ENCODE measurements at regions not wholly inside any gene's neighbourhood (a gene's known extent, or its start where the extent isn't known, plus 50 kb on each side); places are given as distances from the start of the nearest gene placed in this dataset.

DNA sequence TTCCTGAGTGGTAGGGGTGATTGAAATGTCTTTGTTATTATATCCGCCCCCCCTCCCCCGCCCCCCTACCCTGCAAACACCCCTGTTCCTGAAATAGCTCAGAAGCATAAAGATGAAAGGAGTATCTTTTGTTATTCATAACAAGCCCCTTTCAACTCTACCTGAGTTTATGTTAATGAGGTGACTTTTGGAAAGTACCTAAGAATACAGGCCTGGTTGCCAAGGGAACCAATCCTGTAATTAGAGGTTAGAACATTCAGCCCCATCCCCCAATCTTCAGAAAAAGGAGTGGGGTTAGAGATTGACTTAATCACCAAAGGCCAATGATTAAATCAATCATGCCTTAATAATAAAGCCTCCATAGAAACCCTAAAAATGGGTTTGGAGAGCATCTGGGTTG is 979.2 kb upstream of the GJE1 start:
- TF ChIP-seq CTCF (IDR thresholded peaks at IDR 0.05; ENCODE audit: insufficient read depth, low read length, poor library complexity, severe bottlenecking) = no peak
- TF ChIP-seq EZH2phosphoT487 (conservative IDR thresholded peaks at IDR 0.05; ENCODE audit: low read length) = no peak
- H4K20me1 ChIP-seq (ENCODE audit: low read depth, low read length) = no peaks in the 10 kb centered on the region
- H3K9me2 ChIP-seq (replicated peaks; ENCODE audit: insufficient read depth, low read length) = no peaks in the 10 kb centered on the region
- H3K27ac ChIP-seq (ENCODE audit: low read depth, low read length) = no peak overlapping the region
- no peak overlapping the region for H3K9ac ChIP-seq (ENCODE audit: low read length)
- no peak overlapping the region for H3K4me3 ChIP-seq (ENCODE audit: insufficient read depth, low read length, poor library complexity, severe bottlenecking)
- H3K79me2 ChIP-seq (ENCODE audit: insufficient read depth, low read length) = no peaks in the 10 kb centered on the region
- no peak overlapping the region for H2AFZ ChIP-seq (ENCODE audit: low read depth, low read length, severe bottlenecking)
- no peaks in the 10 kb centered on the region for H3K36me3 ChIP-seq (ENCODE audit: low read length)
- no peak overlapping the region for H3K4me2 ChIP-seq (ENCODE audit: low read depth, low read length, poor library complexity, severe bottlenecking)
- H3K9me3 ChIP-seq (ENCODE audit: insufficient read depth, low read length) = no peaks in the 10 kb centered on the region
- no peaks in the 10 kb centered on the region for H3K27me3 ChIP-seq (ENCODE audit: low read length)
- no peaks in the 10 kb centered on the region for H3F3A ChIP-seq (ENCODE audit: insufficient read depth)

GRCh38 chr6:141152951-141153350 is 979.8 kb upstream of the GJE1 start:
- no peak overlapping the region for H3K4me3 ChIP-seq (ENCODE audit: insufficient read depth, low read length, poor library complexity, severe bottlenecking)
- H3K79me2 ChIP-seq (ENCODE audit: insufficient read depth, low read length) = no peaks in the 10 kb centered on the region
- no peak overlapping the region for H3K27ac ChIP-seq (ENCODE audit: low read depth, low read length)
- H3F3A ChIP-seq (ENCODE audit: insufficient read depth) = no peaks in the 10 kb centered on the region
- H3K9me2 ChIP-seq (replicated peaks; ENCODE audit: insufficient read depth, low read length) = no peaks in the 10 kb centered on the region
- H3K27me3 ChIP-seq (ENCODE audit: low read length) = no peaks in the 10 kb centered on the region
- no peaks in the 10 kb centered on the region for H3K36me3 ChIP-seq (ENCODE audit: low read length)
- H2AFZ ChIP-seq (ENCODE audit: low read depth, low read length, severe bottlenecking) = no peak overlapping the region
- no peak overlapping the region for H3K9ac ChIP-seq (ENCODE audit: low read length)
- TF ChIP-seq CTCF (IDR thresholded peaks at IDR 0.05; ENCODE audit: insufficient read depth, low read length, poor library complexity, severe bottlenecking) (no peak), EZH2phosphoT487 (conservative IDR thresholded peaks at IDR 0.05; ENCODE audit: low read length) (no peak)
- no peaks in the 10 kb centered on the region for H4K20me1 ChIP-seq (ENCODE audit: low read depth, low read length)
- H3K4me2 ChIP-seq (ENCODE audit: low read depth, low read length, poor library complexity, severe bottlenecking) = no peak overlapping the region
- no peaks in the 10 kb centered on the region for H3K9me3 ChIP-seq (ENCODE audit: insufficient read depth, low read length)

GRCh38 chr6:141151710-141152417 is 980.9 kb upstream of the GJE1 start:
- Histone ChIP-seq H3F3A (ENCODE audit: insufficient read depth) (no peaks in the 10 kb centered on the region), H3K36me3 (ENCODE audit: low read length) (no peaks in the 10 kb centered on the region), H3K9ac (ENCODE audit: low read length) (no peak overlapping the region), H3K9me2 (replicated peaks; ENCODE audit: insufficient read depth, low read length) (no peaks in the 10 kb centered on the region), H4K20me1 (ENCODE audit: low read depth, low read length) (no peaks in the 10 kb centered on the region), H2AFZ (ENCODE audit: low read depth, low read length, severe bottlenecking) (no peak overlapping the region), H3K4me3 (ENCODE audit: insufficient read depth, low read length, poor library complexity, severe bottlenecking) (no peak overlapping the region), H3K27ac (ENCODE audit: low read depth, low read length) (no peak overlapping the region), H3K79me2 (ENCODE audit: insufficient read depth, low read length) (no peaks in the 10 kb centered on the region), H3K27me3 (ENCODE audit: low read length) (no peaks in the 10 kb centered on the region), H3K4me2 (ENCODE audit: low read depth, low read length, poor library complexity, severe bottlenecking) (no peak overlapping the region), H3K9me3 (ENCODE audit: insufficient read depth, low read length) (no peaks in the 10 kb centered on the region)
- TF ChIP-seq CTCF (IDR thresholded peaks at IDR 0.05; ENCODE audit: insufficient read depth, low read length, poor library complexity, severe bottlenecking) = no peak
- no peak for TF ChIP-seq EZH2phosphoT487 (conservative IDR thresholded peaks at IDR 0.05; ENCODE audit: low read length)
